ENCODE measurements at regions not wholly inside any gene's neighbourhood (a gene's known extent, or its start where the extent isn't known, plus 50 kb on each side); places are given as distances from the start of the nearest gene placed in this dataset.

DNA sequence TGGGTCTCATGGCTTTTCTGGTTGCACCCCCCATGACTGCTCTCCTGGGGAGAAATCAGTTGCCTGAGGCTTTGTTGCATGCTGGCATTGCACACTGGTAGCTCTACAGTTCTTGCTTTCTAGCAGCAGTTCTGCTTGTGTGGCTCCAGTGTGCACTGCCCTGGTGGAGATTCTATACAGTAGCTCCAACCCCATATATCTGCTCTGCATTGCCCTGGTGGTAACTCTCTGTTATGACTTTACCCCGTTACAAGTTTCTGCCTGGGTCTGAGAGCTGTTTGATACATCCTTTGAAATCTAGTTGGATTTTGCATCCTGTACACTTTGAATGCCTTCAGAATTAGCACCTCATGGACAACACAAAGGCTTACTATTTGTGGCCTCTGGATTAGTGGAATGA lies 241.4 kb upstream of the EPHA5 start:
- no peak overlapping the region for H3K4me3 ChIP-seq (ENCODE audit: control insufficient read depth in 2 of 3, extremely low read depth in 1 of 3, insufficient read depth in 2 of 3, low read depth in 1 of 3, low read length in 3 of 3)
- H3K4me2 ChIP-seq (ENCODE audit: control insufficient read depth, extremely low read depth, insufficient read depth, low read depth, low read length), result no peak overlapping the region
- no peaks in the 10 kb centered on the region for H3K4me1 ChIP-seq (ENCODE audit: control insufficient read depth, extremely low read depth, insufficient read depth, low read length)
- H3K27ac ChIP-seq (ENCODE audit: control insufficient read depth, insufficient read depth, low read length), result no peak overlapping the region
- no peak for DNase-seq (ENCODE audit: low read depth, low spot score)
- TF ChIP-seq EZH2 (IDR thresholded peaks at IDR 0.05; ENCODE audit: low read length), result no peak
- TF ChIP-seq, protein P1, sequence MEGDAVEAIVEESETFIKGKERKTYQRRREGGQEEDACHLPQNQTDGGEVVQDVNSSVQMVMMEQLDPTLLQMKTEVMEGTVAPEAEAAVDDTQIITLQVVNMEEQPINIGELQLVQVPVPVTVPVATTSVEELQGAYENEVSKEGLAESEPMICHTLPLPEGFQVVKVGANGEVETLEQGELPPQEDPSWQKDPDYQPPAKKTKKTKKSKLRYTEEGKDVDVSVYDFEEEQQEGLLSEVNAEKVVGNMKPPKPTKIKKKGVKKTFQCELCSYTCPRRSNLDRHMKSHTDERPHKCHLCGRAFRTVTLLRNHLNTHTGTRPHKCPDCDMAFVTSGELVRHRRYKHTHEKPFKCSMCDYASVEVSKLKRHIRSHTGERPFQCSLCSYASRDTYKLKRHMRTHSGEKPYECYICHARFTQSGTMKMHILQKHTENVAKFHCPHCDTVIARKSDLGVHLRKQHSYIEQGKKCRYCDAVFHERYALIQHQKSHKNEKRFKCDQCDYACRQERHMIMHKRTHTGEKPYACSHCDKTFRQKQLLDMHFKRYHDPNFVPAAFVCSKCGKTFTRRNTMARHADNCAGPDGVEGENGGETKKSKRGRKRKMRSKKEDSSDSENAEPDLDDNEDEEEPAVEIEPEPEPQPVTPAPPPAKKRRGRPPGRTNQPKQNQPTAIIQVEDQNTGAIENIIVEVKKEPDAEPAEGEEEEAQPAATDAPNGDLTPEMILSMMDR (optimal IDR thresholded peaks at IDR 0.05 in 1 of 3, IDR thresholded peaks at IDR 0.05 in 1 of 3, conservative IDR thresholded peaks at IDR 0.05 in 1 of 3; ENCODE audit: extremely low read depth in 1 of 3, insufficient read depth in 2 of 3, low read length in 3 of 3), result no peak
- H2AFZ ChIP-seq (ENCODE audit: control insufficient read depth, low read length), result no peak overlapping the region
- dilution Hi-C loops (cut with MboI; ENCODE audit: extremely low pct_ligation_motif_present, low sequenced_read_pairs), result no loop called here
- no peak for FAIRE-seq
- no peak overlapping the region for H3K9ac ChIP-seq (ENCODE audit: control insufficient read depth, extremely low read depth, insufficient read depth, low read length)
- H3K27me3 ChIP-seq (ENCODE audit: control insufficient read depth, extremely low read depth, insufficient read depth, low read length), result no peaks in the 10 kb centered on the region
- H3K36me3 ChIP-seq (ENCODE audit: control insufficient read depth in 2 of 2, extremely low read depth in 1 of 2, insufficient read depth in 2 of 2, low read length in 2 of 2), result no peaks in the 10 kb centered on the region
- no peaks in the 10 kb centered on the region for H3K9me3 ChIP-seq (ENCODE audit: control insufficient read depth, low read depth, low read length)
- H4K20me1 ChIP-seq (ENCODE audit: control insufficient read depth, extremely low read depth, insufficient read depth, low read length), result no peaks in the 10 kb centered on the region
- no peaks in the 10 kb centered on the region for H3K9me1 ChIP-seq (ENCODE audit: control insufficient read depth, extremely low read depth, insufficient read depth, low read length)
- no peaks in the 10 kb centered on the region for H3K79me2 ChIP-seq (ENCODE audit: control insufficient read depth, insufficient read depth, low read length)

DNA sequence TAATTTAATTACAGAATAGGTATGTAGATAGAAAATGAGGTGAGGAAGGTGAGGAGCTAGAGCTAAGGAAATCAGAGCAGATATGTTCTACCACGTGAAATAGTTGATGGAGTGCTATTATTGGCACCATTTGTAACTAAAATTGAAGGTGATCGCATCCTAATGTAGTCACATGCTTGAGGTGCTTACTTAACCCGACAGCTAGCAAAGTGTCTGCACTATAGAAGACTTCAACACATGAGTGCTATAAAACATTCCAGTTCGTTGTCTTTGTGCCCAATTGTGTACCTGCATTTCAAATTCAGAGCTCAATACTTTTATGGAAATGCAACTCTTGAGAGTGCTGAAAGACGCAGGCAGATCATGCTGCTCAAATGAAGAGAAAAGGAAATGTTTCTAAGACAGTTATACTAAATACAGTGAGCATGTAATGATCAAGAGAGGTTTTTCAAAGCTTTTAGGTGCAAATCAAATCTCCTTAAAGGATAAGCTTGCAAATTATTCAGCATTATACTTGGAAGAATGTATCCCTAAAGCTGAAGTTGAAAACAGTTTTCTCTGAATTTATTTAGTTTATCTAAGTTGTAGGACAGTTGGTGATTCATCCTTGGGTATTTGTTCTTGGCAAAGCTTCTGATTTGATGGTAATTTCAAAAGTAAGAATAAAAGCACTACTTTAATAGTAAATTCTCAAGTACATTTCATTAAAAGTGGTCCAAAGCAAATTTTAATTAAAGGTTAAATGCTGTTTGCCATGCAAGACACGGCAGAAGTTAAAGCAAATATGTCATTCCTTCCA lies 223.9 kb upstream of the EPHA5 start:
- no peaks in the 10 kb centered on the region for H3K36me3 ChIP-seq (ENCODE audit: control insufficient read depth in 2 of 2, extremely low read depth in 1 of 2, insufficient read depth in 2 of 2, low read length in 2 of 2)
- H3K79me2 ChIP-seq (ENCODE audit: control insufficient read depth, insufficient read depth, low read length), result no peaks in the 10 kb centered on the region
- TF ChIP-seq EZH2 (IDR thresholded peaks at IDR 0.05; ENCODE audit: low read length), result no peak
- TF ChIP-seq, protein P1 (optimal IDR thresholded peaks at IDR 0.05 in 1 of 3, IDR thresholded peaks at IDR 0.05 in 1 of 3, conservative IDR thresholded peaks at IDR 0.05 in 1 of 3; ENCODE audit: extremely low read depth in 1 of 3, insufficient read depth in 2 of 3, low read length in 3 of 3), result no peak
- no peaks in the 10 kb centered on the region for H3K9me1 ChIP-seq (ENCODE audit: control insufficient read depth, extremely low read depth, insufficient read depth, low read length)
- no peaks in the 10 kb centered on the region for H3K27me3 ChIP-seq (ENCODE audit: control insufficient read depth, extremely low read depth, insufficient read depth, low read length)
- no peaks in the 10 kb centered on the region for H3K9me3 ChIP-seq (ENCODE audit: control insufficient read depth, low read depth, low read length)
- no peak overlapping the region for H3K4me3 ChIP-seq (ENCODE audit: control insufficient read depth in 2 of 3, extremely low read depth in 1 of 3, insufficient read depth in 2 of 3, low read depth in 1 of 3, low read length in 3 of 3)
- H3K27ac ChIP-seq (ENCODE audit: control insufficient read depth, insufficient read depth, low read length), result no peak overlapping the region
- no peak for FAIRE-seq
- dilution Hi-C loops (cut with MboI; ENCODE audit: extremely low pct_ligation_motif_present, low sequenced_read_pairs), result no loop called here
- H3K9ac ChIP-seq (ENCODE audit: control insufficient read depth, extremely low read depth, insufficient read depth, low read length), result no peak overlapping the region
- no peak for DNase-seq (ENCODE audit: low read depth, low spot score)
- no peaks in the 10 kb centered on the region for H3K4me1 ChIP-seq (ENCODE audit: control insufficient read depth, extremely low read depth, insufficient read depth, low read length)
- H2AFZ ChIP-seq (ENCODE audit: control insufficient read depth, low read length), result no peak overlapping the region
- no peak overlapping the region for H3K4me2 ChIP-seq (ENCODE audit: control insufficient read depth, extremely low read depth, insufficient read depth, low read depth, low read length)
- no peaks in the 10 kb centered on the region for H4K20me1 ChIP-seq (ENCODE audit: control insufficient read depth, extremely low read depth, insufficient read depth, low read length)

Data from keratinocyte (primary cell).